ENCODE measurements at regions not wholly inside any gene's neighbourhood (a gene's known extent, or its start where the extent isn't known, plus 50 kb on each side); places are given as distances from the start of the nearest gene placed in this dataset.

DNA sequence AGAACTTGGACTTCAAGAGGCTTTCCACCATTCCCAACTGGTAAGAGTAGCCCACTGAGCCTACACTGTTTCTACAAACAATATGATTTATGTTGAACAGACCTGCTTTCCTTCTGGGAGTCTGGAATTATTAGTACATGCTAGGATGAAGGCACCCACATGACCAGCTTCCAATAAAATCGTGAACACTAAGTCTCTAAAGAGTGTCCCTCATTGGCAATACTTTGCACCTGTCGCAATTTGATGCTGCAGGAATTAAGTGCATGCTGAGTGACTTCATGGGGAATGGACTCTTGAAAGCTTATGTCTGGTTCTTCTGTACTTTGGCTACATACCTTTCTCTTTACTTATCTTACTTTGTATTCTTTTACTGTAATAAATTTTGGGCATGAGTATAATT, 305.2 kb upstream of the GHITM start:
- Mint-ChIP-seq H3K27me3 (ENCODE audit: low read depth) (peaks cover 2% of the 10 kb centered on the region), H3K9me3 (ENCODE audit: low read depth) (peaks cover 10% of the 10 kb centered on the region), H3K36me3 (ENCODE audit: low read depth) (no peaks in the 10 kb centered on the region), H3K4me1 (ENCODE audit: low read depth) (peaks cover 6% of the 10 kb centered on the region), H3K4me3 (ENCODE audit: unreplicated experiment) (no peak overlapping the region), H3K27ac (ENCODE audit: unreplicated experiment) (no peak overlapping the region)
- TF ChIP-seq, protein P1, sequence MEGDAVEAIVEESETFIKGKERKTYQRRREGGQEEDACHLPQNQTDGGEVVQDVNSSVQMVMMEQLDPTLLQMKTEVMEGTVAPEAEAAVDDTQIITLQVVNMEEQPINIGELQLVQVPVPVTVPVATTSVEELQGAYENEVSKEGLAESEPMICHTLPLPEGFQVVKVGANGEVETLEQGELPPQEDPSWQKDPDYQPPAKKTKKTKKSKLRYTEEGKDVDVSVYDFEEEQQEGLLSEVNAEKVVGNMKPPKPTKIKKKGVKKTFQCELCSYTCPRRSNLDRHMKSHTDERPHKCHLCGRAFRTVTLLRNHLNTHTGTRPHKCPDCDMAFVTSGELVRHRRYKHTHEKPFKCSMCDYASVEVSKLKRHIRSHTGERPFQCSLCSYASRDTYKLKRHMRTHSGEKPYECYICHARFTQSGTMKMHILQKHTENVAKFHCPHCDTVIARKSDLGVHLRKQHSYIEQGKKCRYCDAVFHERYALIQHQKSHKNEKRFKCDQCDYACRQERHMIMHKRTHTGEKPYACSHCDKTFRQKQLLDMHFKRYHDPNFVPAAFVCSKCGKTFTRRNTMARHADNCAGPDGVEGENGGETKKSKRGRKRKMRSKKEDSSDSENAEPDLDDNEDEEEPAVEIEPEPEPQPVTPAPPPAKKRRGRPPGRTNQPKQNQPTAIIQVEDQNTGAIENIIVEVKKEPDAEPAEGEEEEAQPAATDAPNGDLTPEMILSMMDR (IDR thresholded peaks at IDR 0.05): no peak
- DNase-seq (ENCODE audit: low spot score): no peak

DNA sequence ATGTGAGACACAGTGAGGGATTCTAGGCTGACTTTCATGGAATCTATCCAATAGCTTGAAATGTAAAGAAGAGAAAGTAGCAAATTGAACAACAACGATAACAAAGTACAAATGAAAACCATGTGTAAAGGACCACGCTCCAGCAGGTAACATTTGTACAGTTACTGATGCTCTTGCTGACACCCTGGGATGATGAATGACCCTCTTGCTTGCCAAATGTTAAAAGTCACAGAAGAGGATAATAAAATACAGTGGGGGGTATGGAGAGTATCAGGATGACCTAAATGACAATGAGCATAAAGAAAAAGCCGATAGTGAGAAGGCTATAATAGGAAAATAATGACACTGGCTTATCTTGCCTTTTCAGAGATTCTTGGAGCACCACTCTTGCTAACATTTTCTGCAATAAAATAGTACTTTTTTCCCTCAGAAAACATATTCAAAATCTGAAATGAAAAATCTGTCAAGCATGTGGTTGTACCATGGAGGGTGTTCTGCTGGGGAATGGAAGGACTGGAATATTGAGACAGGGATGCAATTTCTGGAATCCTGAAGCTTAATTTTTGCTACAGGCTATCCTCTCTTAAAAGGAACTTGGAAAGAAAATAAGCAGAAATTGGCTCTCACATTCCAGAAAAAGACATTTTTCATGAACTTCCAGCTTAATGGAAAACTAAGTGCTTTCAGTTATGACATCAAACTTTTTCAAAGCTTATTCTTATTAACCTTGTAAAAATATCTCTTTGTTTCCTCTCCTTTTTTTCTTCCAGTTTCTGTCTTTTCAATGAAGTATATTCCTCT, 303.2 kb upstream of the GHITM start:
- TF ChIP-seq, protein P1 (IDR thresholded peaks at IDR 0.05): no peak
- no peak overlapping the region for H3K27ac Mint-ChIP-seq (ENCODE audit: unreplicated experiment)
- H3K27me3 Mint-ChIP-seq (ENCODE audit: low read depth): no peaks in the 10 kb centered on the region

DNA sequence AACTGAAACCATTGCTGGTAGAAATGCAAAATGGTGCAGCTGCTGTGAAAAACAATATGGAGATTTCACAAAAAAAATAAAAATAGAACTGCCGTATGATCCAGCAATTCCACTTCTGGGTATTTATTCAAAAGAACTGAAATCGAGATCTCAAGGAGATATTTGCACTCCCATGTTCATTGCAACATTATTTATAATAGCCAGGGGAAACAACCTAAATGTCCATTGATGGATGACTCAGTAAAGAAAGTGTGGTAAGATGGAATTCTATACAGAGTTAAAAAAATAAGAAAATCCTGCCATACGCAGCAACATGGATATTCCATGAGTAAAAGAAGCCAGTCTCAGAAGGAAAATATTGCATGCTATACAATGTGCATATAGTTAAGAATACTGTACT, 290.6 kb upstream of the GHITM start:
- Mint-ChIP-seq H3K4me3 (ENCODE audit: unreplicated experiment) (no peak overlapping the region), H3K9me3 (ENCODE audit: low read depth) (peaks cover 3% of the 10 kb centered on the region), H3K27me3 (ENCODE audit: low read depth) (no peaks in the 10 kb centered on the region), H3K27ac (ENCODE audit: unreplicated experiment) (no peak overlapping the region), H3K36me3 (ENCODE audit: low read depth) (no peaks in the 10 kb centered on the region), H3K4me1 (ENCODE audit: low read depth) (peaks cover 9% of the 10 kb centered on the region)
- DNase-seq (ENCODE audit: low spot score): no peak
- TF ChIP-seq, protein P1 (IDR thresholded peaks at IDR 0.05): no peak

More for the DNA sequence above, 303.2 kb upstream of the GHITM start:
- Mint-ChIP-seq H3K9me3 (ENCODE audit: low read depth) (no peaks in the 10 kb centered on the region), H3K4me3 (ENCODE audit: unreplicated experiment) (no peak overlapping the region), H3K4me1 (ENCODE audit: low read depth) (peaks cover 6% of the 10 kb centered on the region), H3K36me3 (ENCODE audit: low read depth) (no peaks in the 10 kb centered on the region)
- no peak for DNase-seq (ENCODE audit: low spot score)

DNA sequence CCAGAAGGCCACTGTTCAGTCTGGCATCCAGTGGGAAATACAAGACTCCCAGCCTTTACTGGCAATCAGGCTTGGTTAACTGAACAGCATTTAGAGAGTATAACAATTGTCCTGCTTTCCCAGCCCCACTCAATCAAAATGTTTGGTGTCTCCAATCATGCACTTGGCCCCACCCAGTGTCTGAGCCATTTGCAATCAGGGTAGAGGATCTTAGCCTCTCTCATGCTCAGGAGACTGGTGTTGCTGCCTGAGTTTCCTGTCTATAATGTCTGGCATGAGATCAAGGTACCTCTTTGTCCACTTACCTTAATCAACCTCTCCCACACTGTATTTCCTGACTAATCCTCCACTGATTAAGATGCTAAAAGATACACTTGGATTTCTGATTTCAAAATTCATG, 290.2 kb upstream of the GHITM start:
- no peak for DNase-seq (ENCODE audit: low spot score)
- Mint-ChIP-seq H3K27me3 (ENCODE audit: low read depth) (no peaks in the 10 kb centered on the region), H3K27ac (ENCODE audit: unreplicated experiment) (no peak overlapping the region), H3K9me3 (ENCODE audit: low read depth) (peaks cover 3% of the 10 kb centered on the region), H3K4me1 (ENCODE audit: low read depth) (peaks cover 9% of the 10 kb centered on the region), H3K36me3 (ENCODE audit: low read depth) (no peaks in the 10 kb centered on the region), H3K4me3 (ENCODE audit: unreplicated experiment) (no peak overlapping the region)
- TF ChIP-seq, protein P1 (IDR thresholded peaks at IDR 0.05): no peak

DNA sequence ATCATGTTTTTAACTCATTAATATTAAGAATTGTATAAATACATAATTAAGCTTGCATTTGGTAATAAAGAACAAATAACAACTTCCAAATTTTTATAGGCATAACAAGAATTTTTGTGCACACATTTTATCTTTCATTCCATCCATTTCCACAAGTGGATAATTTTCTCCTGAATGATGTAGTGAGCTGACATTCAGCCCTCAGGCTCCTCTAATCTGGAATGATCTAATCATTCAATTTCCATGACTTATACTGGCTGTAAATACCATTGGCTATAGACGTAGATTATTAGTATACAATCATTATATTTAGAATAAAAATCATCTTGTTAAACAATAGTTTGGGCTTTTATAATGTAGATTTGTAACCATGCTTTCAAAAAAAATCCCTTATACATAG, 287.2 kb upstream of the GHITM start:
- DNase-seq (ENCODE audit: low spot score): no peak
- H3K4me3 Mint-ChIP-seq (ENCODE audit: unreplicated experiment): no peak overlapping the region
- no peaks in the 10 kb centered on the region for H3K36me3 Mint-ChIP-seq (ENCODE audit: low read depth)
- TF ChIP-seq, protein P1 (IDR thresholded peaks at IDR 0.05): no peak
- H3K9me3 Mint-ChIP-seq (ENCODE audit: low read depth): no peaks in the 10 kb centered on the region
- H3K27me3 Mint-ChIP-seq (ENCODE audit: low read depth): no peaks in the 10 kb centered on the region
- no peak overlapping the region for H3K27ac Mint-ChIP-seq (ENCODE audit: unreplicated experiment)
- H3K4me1 Mint-ChIP-seq (ENCODE audit: low read depth): peaks cover 9% of the 10 kb centered on the region
